HepG2 (cell line): ENCODE measurements at regions not wholly inside any gene's neighbourhood (a gene's known extent, or its start where the extent isn't known, plus 50 kb on each side); places are given as distances from the start of the nearest gene placed in this dataset.

Source experiments
- ATAC-seq: fragments of 200-7000 bp; cut with Tn5 transposase; 3 replicates; pipeline ENCODE4 v1.9.1; 2020; ENCODE audit warnings: mild to moderate bottlenecking, moderate library complexity
- BruUV-seq: library from RNA; stranded (reverse); fragments of 400-500 nt; replicated peaks from 2 replicates; lab custom pipeline; 2021; lab: Mats Ljungman, UMichigan
- CTCF ChIA-PET: fragments of 300-600 bp; formaldehyde crosslinking; extraction: SDS; loops from one replicate; lab custom pipeline; 2021; ENCODE audit warnings: low total read pairs, inconsistent platforms, low intra/inter-chr PET ratio; lab: Yijun Ruan, JAX
- POLR2A ChIA-PET: fragments of 350-600 bp; sonication (Branson Sonifier 250); formaldehyde crosslinking; loops from one replicate; lab custom pipeline; 2020; ENCODE audit warnings: antibody characterized with exemption, inconsistent platforms; lab: Yijun Ruan, JAX
- DNase-seq: peaks from one replicate; pipeline ENCODE4 v3.0.0-alpha.2; 2015; ENCODE audit warnings: low spot score
- FAIRE-seq: peaks from 3 replicates; lab custom pipeline; 2011; peaks lifted over from hg19 to GRCh38; lab: Jason Lieb, UNC
- H2AFZ ChIP-seq: one replicate; pipeline ENCODE4 v1.6.1; 2011; ENCODE audit warnings: low read length, inconsistent platforms
- H3K27ac ChIP-seq: fragments of 300-600 bp; 3 replicates; pipeline ENCODE4 v1.8.0; 2011; ENCODE audit warnings: mixed run types, mild to moderate bottlenecking, mixed read lengths, low read length, inconsistent platforms; ENCODE audit not compliant: insufficient read depth; ENCODE audit errors: extremely low read length
- H3K27me3 ChIP-seq, 2 experiments: fragments of 200-600 bp in 1 of 2; 2 replicates in 1 of 2; 3 replicates in 1 of 2; pipeline versions ENCODE4 v1.6.0 to v1.8.0; 2011; ENCODE audit warnings: low read length in 2 of 2, mild to moderate bottlenecking in 2 of 2, moderate library complexity in 2 of 2, inconsistent platforms in 1 of 2; ENCODE audit not compliant: insufficient read depth in 2 of 2, control insufficient read depth in 1 of 2
- H3K36me3 ChIP-seq, 2 experiments: fragments of 200-600 bp in 1 of 2; replicated peaks in 1 of 2; 2 replicates in 1 of 2; 3 replicates in 1 of 2; pipeline versions ENCODE4 v1.5.1 to v1.8.0; 2011; ENCODE audit warnings: low read length in 2 of 2, inconsistent platforms in 1 of 2; ENCODE audit not compliant: insufficient read depth in 2 of 2, control insufficient read depth in 1 of 2
- H3K4me1 ChIP-seq: 2 replicates; pipeline ENCODE4 v1.5.1; 2012; ENCODE audit warnings: low read length, inconsistent platforms; ENCODE audit not compliant: insufficient read depth
- H3K4me2 ChIP-seq: 2 replicates; pipeline ENCODE4 v1.6.0; 2011; ENCODE audit warnings: low read depth, low read length, inconsistent platforms
- H3K4me3 ChIP-seq, 3 experiments: fragments of 200-600 bp in 1 of 3; sonication (generic), shearing (Covaris generic) in 1 of 3; replicated peaks in 1 of 3; 2 replicates each; pipeline ENCODE4 v1.5.1; 2011 to 2016; ENCODE audit warnings: low read length in 3 of 3, inconsistent platforms in 2 of 3, low read depth in 2 of 3, mild to moderate bottlenecking in 2 of 3, control low read depth in 1 of 3, mixed read lengths in 1 of 3; ENCODE audit not compliant: insufficient read depth in 1 of 3
- H3K79me2 ChIP-seq: one replicate; pipeline ENCODE4 v1.6.1; 2011; ENCODE audit warnings: low read length, inconsistent platforms; ENCODE audit not compliant: insufficient read depth
- H3K9ac ChIP-seq: 2 replicates; pipeline ENCODE4 v1.6.0; 2011; ENCODE audit warnings: mild to moderate bottlenecking, low read depth, low read length, inconsistent platforms; ENCODE audit not compliant: insufficient read depth
- H3K9me3 ChIP-seq: 2 replicates; pipeline ENCODE4 v1.5.1; 2012; ENCODE audit warnings: mild to moderate bottlenecking, low read length
- H4K20me1 ChIP-seq: 2 replicates; pipeline ENCODE4 v1.6.0; 2011; ENCODE audit warnings: inconsistent platforms, mild to moderate bottlenecking, low read length, moderate library complexity; ENCODE audit not compliant: insufficient read depth
- AGO1 ChIP-seq: fragments of 200-400 bp; formaldehyde crosslinking; IDR thresholded peaks from 2 replicates; pipeline ENCODE4 v1.6.1; 2017; ENCODE audit warnings: mild to moderate bottlenecking, low read depth, low read length, moderate library complexity; ENCODE audit not compliant: poor library complexity, severe bottlenecking
- DNMT1 ChIP-seq: sonication (generic); formaldehyde crosslinking; IDR thresholded peaks from 2 replicates; pipeline ENCODE4 v1.5.1; 2020; ENCODE audit warnings: mild to moderate bottlenecking, missing genetic modification reagents
- DR1 ChIP-seq: sonication (generic); formaldehyde crosslinking; IDR thresholded peaks from 2 replicates; pipeline ENCODE4 v1.8.0; 2021; ENCODE audit warnings: mild to moderate bottlenecking, missing genetic modification reagents, inconsistent platforms
- EEA1 ChIP-seq: sonication (generic); formaldehyde crosslinking; IDR thresholded peaks from 2 replicates; pipeline ENCODE4 v1.5.1; 2020; ENCODE audit warnings: mild to moderate bottlenecking, missing genetic modification reagents, borderline replicate concordance
- FOSL1 ChIP-seq: sonication (generic); formaldehyde crosslinking; IDR thresholded peaks from 2 replicates; pipeline ENCODE4 v1.9.0; 2021; ENCODE audit warnings: missing genetic modification reagents, borderline replicate concordance
- NFAT5 ChIP-seq: sonication (generic); formaldehyde crosslinking; IDR thresholded peaks from 2 replicates; pipeline ENCODE4 v1.4.0; 2020; ENCODE audit warnings: missing genetic modification reagents
- NRL ChIP-seq: sonication (generic); formaldehyde crosslinking; IDR thresholded peaks from 2 replicates; pipeline ENCODE4 v1.5.0; 2020; ENCODE audit warnings: missing genetic modification reagents, mild to moderate bottlenecking, moderate library complexity, borderline replicate concordance
- ZNF235 ChIP-seq: sonication (generic); formaldehyde crosslinking; IDR thresholded peaks from 2 replicates; pipeline ENCODE4 v1.8.1; 2023; ENCODE audit warnings: mild to moderate bottlenecking, missing genetic modification reagents, borderline replicate concordance
- ZNF605 ChIP-seq: sonication (generic); formaldehyde crosslinking; IDR thresholded peaks from 2 replicates; pipeline ENCODE4 v1.8.0; 2022; ENCODE audit warnings: mild to moderate bottlenecking, missing genetic modification reagents
- ZNF766 ChIP-seq: sonication (generic); formaldehyde crosslinking; IDR thresholded peaks from 2 replicates; pipeline ENCODE4 v1.5.0; 2020; ENCODE audit warnings: missing genetic modification reagents, borderline replicate concordance
- ZNF883 ChIP-seq: sonication (generic); formaldehyde crosslinking; IDR thresholded peaks from 2 replicates; pipeline ENCODE4 v1.5.1; 2020; ENCODE audit warnings: mild to moderate bottlenecking, missing genetic modification reagents; ENCODE audit errors: not compliant biosample characterization
- WGBS: methylation state at CpG from one replicate; pipeline ENCODE4 v1.1.6; 2017; ENCODE audit warnings: low lambda C conversion rate; 5-methylcytosine and 5-hydroxymethylcytosine counted together
- in situ Hi-C: cut with HindIII; loops from 2 replicates; pipeline ENCODE4 v1.10.0; 2017; ENCODE audit warnings: low pct_unique_long_range_greater_than_20kb; ENCODE audit not compliant: extremely low pct_ligation_motif_present
- intact Hi-C: fragments of 100-400 bp; cut with micrococcal nuclease; formaldehyde crosslinking; loops from one replicate; pipeline ENCODE4 v1.10.0; 2022; ENCODE audit not compliant: unreplicated experiment

- Histone ChIP-seq H3K4me2 (peak overlapping the region; percentile 94), H3K9ac (no peak overlapping the region), H3K79me2 (no peaks in the 10 kb centered on the region), H3K9me3 (no peaks in the 10 kb centered on the region), H3K27me3 (peaks cover 10 to 36% of the 10 kb centered on the region in 2 experiments; a peak in 4 of 5 replicates), H3K27ac (no peak overlapping the region), H3K4me1 (peaks cover 68% of the 10 kb centered on the region), H3K4me3 (peak overlapping the region in 1 of 3 experiments; percentile 53; a peak in 1 of 6 replicates), H2AFZ (no peak overlapping the region), H4K20me1 (no peaks in the 10 kb centered on the region), H3K36me3 (no peaks in the 10 kb centered on the region)
- DNase-seq, result no peak
- 58% methylated on average over 11 of the region's 11 CpGs for WGBS
- ATAC-seq, result no peak
- CTCF ChIA-PET, result no interaction called here
- BruUV-seq, result no TSS peak
- intact Hi-C loops, result loop anchor here (1.0 to 5.0 kb wide), 4 partner anchors 17 to 214 kb away; no protein-coding TSS in a partner anchor
- TF ChIP-seq NRL (CRISPR knock-in tag) (0 out of 2 replicates have a peak, but pooled peaks have one; percentile 6), ZNF883 (CRISPR knock-in tag) (no peak)
- POLR2A ChIA-PET, result interaction anchor here (1.2 to 4.1 kb wide), 3 partner anchors 15 to 73 kb away, joined by 5 to 85 read pairs (median 22); no protein-coding TSS in a partner anchor
- FAIRE-seq, result no peak
- in situ Hi-C loops, result no loop called here
Measured at GRCh38 chr2:45257820-45258219, 248.6 kb upstream of the SIX2 start.

- H3K36me3 ChIP-seq, result no peaks in the 10 kb centered on the region
- no peaks in the 10 kb centered on the region for H4K20me1 ChIP-seq
- intact Hi-C loops (loop anchor here (1.0 to 5.0 kb wide), 5 partner anchors 18 to 215 kb away; no protein-coding TSS in a partner anchor), in situ Hi-C loops (no loop called here)
- H2AFZ ChIP-seq, result peak overlapping the region; percentile 1
- no peaks in the 10 kb centered on the region for H3K9me3 ChIP-seq
- BruUV-seq, result no TSS peak
- H3K4me2 ChIP-seq, result peak overlapping the region; percentile 94
- H3K27me3 ChIP-seq, result peaks cover 10 to 28% of the 10 kb centered on the region in 2 experiments; a peak in 4 of 5 replicates
- no peak overlapping the region for H3K27ac ChIP-seq
- DNase-seq, result peak; percentile 75
- no peaks in the 10 kb centered on the region for H3K79me2 ChIP-seq
- ATAC-seq, result peak; percentile 88
- ChIA-PET POLR2A (interaction anchor here (1.0 to 4.1 kb wide), 4 partner anchors 16 to 74 kb away, joined by 5 to 85 read pairs (median 14); no protein-coding TSS in a partner anchor), CTCF (no interaction called here)
- peak; percentile 64 for FAIRE-seq
- under 1% methylated on average over 14 of the region's 16 CpGs for WGBS
- H3K4me1 ChIP-seq, result peaks cover 66% of the 10 kb centered on the region
- peak overlapping the region; percentile 46 to 74 (median 53) for H3K4me3 ChIP-seq
- H3K9ac ChIP-seq, result peak overlapping the region; percentile 18; the same call in 1 of the 2 replicates
- TF ChIP-seq NFAT5 (CRISPR knock-in tag), result no peak
- no peak for TF ChIP-seq EEA1 (CRISPR knock-in tag)
- no peak for TF ChIP-seq FOSL1 (CRISPR knock-in tag)
- TF ChIP-seq ZNF605 (CRISPR knock-in tag), result no peak
- no peak for TF ChIP-seq DNMT1 (CRISPR knock-in tag)
- TF ChIP-seq DR1 (CRISPR knock-in tag), result no peak
- TF ChIP-seq ZNF235 (CRISPR knock-in tag), result no peak
- peak; percentile 29 for TF ChIP-seq AGO1
- TF ChIP-seq ZNF766 (CRISPR knock-in tag), result peak; percentile 53; the same call in 1 of the 2 replicates
Measured at GRCh38 chr2:45256867-45257641, 247.8 kb upstream of the SIX2 start.
